ENCODE measurements at regions not wholly inside any gene's neighbourhood (a gene's known extent, or its start where the extent isn't known, plus 50 kb on each side); places are given as distances from the start of the nearest gene placed in this dataset.
"Not testable (repeated sequence)": the region's sequence is repeated elsewhere in the genome, so short reads cannot be mapped to it uniquely, and the experiment has no call there.

- no peak overlapping the region for H3K4me3 ChIP-seq
- no peak for TF ChIP-seq CTCF (IDR thresholded peaks at IDR 0.05)
- ATAC-seq (no peak), DNase-seq (no peak)
- H3K36me3 ChIP-seq, result no peaks in the 10 kb centered on the region
- H3K27ac ChIP-seq, result no peak overlapping the region
- H3K27me3 ChIP-seq, result no peaks in the 10 kb centered on the region
- peaks cover 0 to 40% (median under 1%) of the 10 kb centered on the region in 11 donors for H3K9me3 ChIP-seq
- intact Hi-C loops (cut with DNase I), result no loop called here
- H3K4me1 ChIP-seq, result no peaks in the 10 kb centered on the region
- 76 to 81% methylated on average over 3 of the region's 3 CpGs for WGBS, 2 donors
These were observed 550.8 kb downstream of the CDH9 start for GRCh38 chr5:26487553-26487952.

- no peaks in the 10 kb centered on the region for H3K27me3 ChIP-seq
- peaks cover 0 to 31% (median 0%) of the 10 kb centered on the region in 11 donors for H3K9me3 ChIP-seq
- H3K4me1 ChIP-seq, result no peaks in the 10 kb centered on the region
- DNase-seq (no peak), ATAC-seq (no peak)
- no peak overlapping the region for H3K27ac ChIP-seq
- WGBS, 2 donors, result 64 to 76% methylated on average over 3 of the region's 3 CpGs
- intact Hi-C loops (cut with DNase I), result no loop called here
- no peak overlapping the region for H3K4me3 ChIP-seq
- no peak for TF ChIP-seq CTCF (IDR thresholded peaks at IDR 0.05)
- no peaks in the 10 kb centered on the region for H3K36me3 ChIP-seq
These were observed 551.8 kb downstream of the CDH9 start for GRCh38 chr5:26486631-26487030.

- DNase-seq; H3K4me1 ChIP-seq; H3K27ac ChIP-seq; ATAC-seq; H3K36me3 ChIP-seq; H3K27me3 ChIP-seq; intact Hi-C loops (cut with DNase I); H3K4me3 ChIP-seq: not testable (repeated sequence)
- peaks cover 0 to 20% (median 0%) of the 10 kb centered on the region in 11 donors for H3K9me3 ChIP-seq
- WGBS, 2 donors, result 95% methylated on average over 45 to 46 of the region's 46 CpGs
These were observed 553.1 kb downstream of the CDH9 start for GRCh38 chr5:26485146-26485860.

- ATAC-seq, result peak in 2 of 8 donors; percentile 46 to 71
- Histone ChIP-seq H3K27me3 (no peaks in the 10 kb centered on the region), H3K27ac (no peak overlapping the region), H3K36me3 (no peaks in the 10 kb centered on the region), H3K4me1 (no peaks in the 10 kb centered on the region), H3K9me3 (peaks cover 0 to 6% (median 0%) of the 10 kb centered on the region in 11 donors), H3K4me3 (peak overlapping the region in 5 of 10 donors; percentile 3 to 31 (median 17))
- intact Hi-C loops (cut with DNase I), result no loop called here
- TF ChIP-seq CTCF (IDR thresholded peaks at IDR 0.05), result peak in 7 of 9 donors; percentile 32 to 53 (median 42)
- DNase-seq, result no peak
- 56 to 63% methylated on average over 2 of the region's 2 CpGs for WGBS, 2 donors
These were observed 555.5 kb downstream of the CDH9 start for GRCh38 chr5:26482810-26483375.
